ENCODE measurements at regions not wholly inside any gene's neighbourhood (a gene's known extent, or its start where the extent isn't known, plus 50 kb on each side); places are given as distances from the start of the nearest gene placed in this dataset.
A peak's percentile ranks its signal among the peaks of the same experiment; 100 is the strongest.

- H2BK5ac ChIP-seq (ENCODE audit: low read depth, low read length) = no peak overlapping the region
- no peak overlapping the region for H3K27ac ChIP-seq (ENCODE audit: low read depth, low read length)
- DNase-seq (ENCODE audit: low read depth in 1 of 2, low spot score in 2 of 2) (no peak), FAIRE-seq (no peak)
- H3K23me2 ChIP-seq (ENCODE audit: low read depth, low read length) = no peaks in the 10 kb centered on the region; the same call in 1 of the 2 replicates
- H2BK15ac ChIP-seq (ENCODE audit: low read length) = no peak overlapping the region
- H3K79me2 ChIP-seq (ENCODE audit: control insufficient read depth in 1 of 2, insufficient read depth in 2 of 2, low read length in 2 of 2) = no peaks in the 10 kb centered on the region
- H3K4me1 ChIP-seq (replicated peaks in 1 of 4; ENCODE audit: control insufficient read depth in 3 of 4, insufficient read depth in 4 of 4, low read length in 3 of 4) = peaks cover 3 to 11% (median 5%) of the 10 kb centered on the region in 4 experiments; a peak in 6 of 7 replicates
- ChIA-PET CTCF (ENCODE audit: partially characterized antibody) (interaction anchor here (1.6 to 6.1 kb wide), 2 partner anchors 11 to 18 kb away, joined by 3 to 37 read pairs; no protein-coding TSS in a partner anchor), POLR2A (ENCODE audit: partially characterized antibody) (interaction anchor here (1.2 kb wide), 1 partner anchor 10 kb away, joined by 3 read pairs; no protein-coding TSS in a partner anchor)
- H3K14ac ChIP-seq (ENCODE audit: insufficient read length) = no peak overlapping the region
- no peak overlapping the region for H2BK12ac ChIP-seq (ENCODE audit: low read depth, low read length)
- no peak overlapping the region for H3K4me3 ChIP-seq (ENCODE audit: extremely low read depth in 1 of 4, insufficient read depth in 2 of 4, low read depth in 3 of 4, low read length in 4 of 4)
- H4K91ac ChIP-seq (replicated peaks; ENCODE audit: insufficient read length, low read length) = no peak overlapping the region
- no peak overlapping the region for H4K5ac ChIP-seq (ENCODE audit: insufficient read length, low read depth, low read length)
- no peak overlapping the region for H2AK5ac ChIP-seq (ENCODE audit: low read depth, low read length)
- no peak overlapping the region for H3K23ac ChIP-seq (ENCODE audit: insufficient read length)
- H3K27me3 ChIP-seq (replicated peaks in 1 of 4; ENCODE audit: control insufficient read depth in 3 of 4, extremely low read depth in 1 of 4, insufficient read depth in 3 of 4, low read length in 3 of 4) = no peaks in the 10 kb centered on the region
- no peaks in the 10 kb centered on the region for H3K36me3 ChIP-seq (ENCODE audit: control insufficient read depth in 2 of 4, insufficient read depth in 4 of 4, low read length in 3 of 4)
- no peaks in the 10 kb centered on the region for H3K79me1 ChIP-seq (ENCODE audit: low read depth, low read length)
- no peaks in the 10 kb centered on the region for H3K9me3 ChIP-seq (ENCODE audit: insufficient read depth in 2 of 2, low read depth in 1 of 2, low read length in 1 of 2)
- H3K56ac ChIP-seq (replicated peaks; ENCODE audit: insufficient read length, low read depth, low read length) = no peak overlapping the region
- no peak overlapping the region for H3K9ac ChIP-seq (replicated peaks in 1 of 4; ENCODE audit: extremely low read depth in 1 of 4, low read depth in 3 of 4, low read length in 3 of 4)
- peak overlapping the region; percentile 30 for H2BK120ac ChIP-seq (replicated peaks; ENCODE audit: low read depth, low read length)
- H2AFZ ChIP-seq (ENCODE audit: low read length) = peak overlapping the region; percentile 61; the same call in 1 of the 2 replicates
- H4K8ac ChIP-seq (ENCODE audit: extremely low read depth, insufficient read depth, low read length) = no peak overlapping the region
- H2BK20ac ChIP-seq (ENCODE audit: low read length) = no peak overlapping the region
- no peak overlapping the region; the same call in 1 of the 2 replicates for H3K18ac ChIP-seq (ENCODE audit: extremely low read depth, low read length)
- TF ChIP-seq CHD2 (IDR thresholded peaks at IDR 0.05; ENCODE audit: low read length) = no peak
- H3K4ac ChIP-seq (replicated peaks; ENCODE audit: insufficient read length, low read depth, low read length) = no peak overlapping the region
- H3K4me2 ChIP-seq (ENCODE audit: insufficient read depth in 1 of 2, low read depth in 2 of 2, low read length in 2 of 2) = peak overlapping the region in 1 of 2 experiments; percentile 15; a peak in 1 of 4 replicates
- H4K20me1 ChIP-seq (replicated peaks in 1 of 2; ENCODE audit: control insufficient read depth in 1 of 2, insufficient read depth in 2 of 2, low read length in 2 of 2) = no peaks in the 10 kb centered on the region
- 67% methylated on average over 7 of the region's 7 CpGs; no CpG with 5 or more reads in 1 of the 2 experiments for WGBS, 2 experiments (ENCODE audit: extremely low coverage in 1 of 2, insufficient coverage in 1 of 2, insufficient read length in 1 of 2, insufficient replicate concordance in 2 of 2, low coverage in 1 of 2, low lambda C conversion rate in 2 of 2, missing lambda C conversion rate in 1 of 2)
Observed at GRCh38 chr3:38989917-38990510, 61.7 kb downstream of the SCN11A start.

Data from H1 (cell line).